ENCODE measurements at regions not wholly inside any gene's neighbourhood (a gene's known extent, or its start where the extent isn't known, plus 50 kb on each side); places are given as distances from the start of the nearest gene placed in this dataset.

GRCh38 chr2:41932241-41933045 lies 115.4 kb upstream of the PKDCC start:
- DNase-seq (ENCODE audit: low read depth): no peak
- H3K4me3 ChIP-seq (ENCODE audit: low read depth, low read length): no peak overlapping the region
- TF ChIP-seq CTCF (IDR thresholded peaks at IDR 0.05; ENCODE audit: insufficient read depth, low read depth, low read length, missing control alignments): no peak

GRCh38 chr2:41933046-41933420 lies 114.8 kb upstream of the PKDCC start:
- no peak for TF ChIP-seq CTCF (IDR thresholded peaks at IDR 0.05; ENCODE audit: insufficient read depth, low read depth, low read length, missing control alignments)
- no peak overlapping the region for H3K4me3 ChIP-seq (ENCODE audit: low read depth, low read length)
- DNase-seq (ENCODE audit: low read depth): no peak

GRCh38 chr2:41933585-41934320 lies 114.1 kb upstream of the PKDCC start:
- no peak overlapping the region for H3K4me3 ChIP-seq (ENCODE audit: low read depth, low read length)
- no peak for TF ChIP-seq CTCF (IDR thresholded peaks at IDR 0.05; ENCODE audit: insufficient read depth, low read depth, low read length, missing control alignments)
- DNase-seq (ENCODE audit: low read depth): peak; percentile 23

GRCh38 chr2:41934329-41934958 lies 113.4 kb upstream of the PKDCC start:
- no peak overlapping the region for H3K4me3 ChIP-seq (ENCODE audit: low read depth, low read length)
- no peak for TF ChIP-seq CTCF (IDR thresholded peaks at IDR 0.05; ENCODE audit: insufficient read depth, low read depth, low read length, missing control alignments)
- no peak for DNase-seq (ENCODE audit: low read depth)

GRCh38 chr2:41935002-41935401 lies 112.8 kb upstream of the PKDCC start:
- TF ChIP-seq CTCF (IDR thresholded peaks at IDR 0.05; ENCODE audit: insufficient read depth, low read depth, low read length, missing control alignments): no peak
- DNase-seq (ENCODE audit: low read depth): no peak
- no peak overlapping the region for H3K4me3 ChIP-seq (ENCODE audit: low read depth, low read length)

GRCh38 chr2:41935825-41936224 lies 112.0 kb upstream of the PKDCC start:
- no peak for TF ChIP-seq CTCF (IDR thresholded peaks at IDR 0.05; ENCODE audit: insufficient read depth, low read depth, low read length, missing control alignments)

More at GRCh38 chr2:41935825-41936224, 112.0 kb upstream of the PKDCC start:
- no peak for DNase-seq (ENCODE audit: low read depth)
- H3K4me3 ChIP-seq (ENCODE audit: low read depth, low read length): no peak overlapping the region

All from GM12865 (cell line).